A673 (cell line): ENCODE measurements at regions not wholly inside any gene's neighbourhood (a gene's known extent, or its start where the extent isn't known, plus 50 kb on each side); places are given as distances from the start of the nearest gene placed in this dataset.

Source experiments
- EZH2 ChIP-seq: fragments of 200-600 bp; sonication (generic); IDR thresholded peaks from 2 replicates; pipeline ENCODE4 v1.6.1; 2017; ENCODE audit warnings: borderline replicate concordance, low read depth, mild to moderate bottlenecking, mixed read lengths, antibody characterized with exemption, low read length; ENCODE audit not compliant: poor library complexity, severe bottlenecking
- TF ChIP-seq, protein P1 (sequence below): fragments of 300-800, 200-600 bp; sonication (generic); conservative IDR thresholded peaks from 2 replicates; pipeline ENCODE4 v1.5.1; 2017; ENCODE audit warnings: low read depth, mild to moderate bottlenecking, antibody characterized with exemption, low read length, moderate library complexity, mixed read lengths

DNA sequence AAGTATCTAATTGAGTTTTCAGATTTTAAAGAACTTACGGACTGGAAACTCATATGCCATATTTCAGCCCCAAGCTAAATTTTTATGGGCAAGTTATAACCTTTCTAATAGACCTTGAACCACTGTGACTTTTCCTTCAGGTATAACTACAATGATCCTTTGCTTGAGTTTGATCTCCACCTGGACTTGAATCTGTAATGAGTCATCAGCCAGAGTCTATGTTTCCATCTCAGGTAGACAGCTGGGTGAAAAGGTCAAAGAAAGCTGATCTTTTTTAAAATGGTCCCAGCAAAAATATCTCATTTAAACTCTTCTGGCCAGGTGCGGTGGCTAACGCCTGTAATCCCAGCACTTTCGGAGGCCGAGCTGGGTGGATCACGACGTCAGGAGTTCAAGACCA lies 88.4 kb upstream of the SGK1 start:
- TF ChIP-seq, protein P1, sequence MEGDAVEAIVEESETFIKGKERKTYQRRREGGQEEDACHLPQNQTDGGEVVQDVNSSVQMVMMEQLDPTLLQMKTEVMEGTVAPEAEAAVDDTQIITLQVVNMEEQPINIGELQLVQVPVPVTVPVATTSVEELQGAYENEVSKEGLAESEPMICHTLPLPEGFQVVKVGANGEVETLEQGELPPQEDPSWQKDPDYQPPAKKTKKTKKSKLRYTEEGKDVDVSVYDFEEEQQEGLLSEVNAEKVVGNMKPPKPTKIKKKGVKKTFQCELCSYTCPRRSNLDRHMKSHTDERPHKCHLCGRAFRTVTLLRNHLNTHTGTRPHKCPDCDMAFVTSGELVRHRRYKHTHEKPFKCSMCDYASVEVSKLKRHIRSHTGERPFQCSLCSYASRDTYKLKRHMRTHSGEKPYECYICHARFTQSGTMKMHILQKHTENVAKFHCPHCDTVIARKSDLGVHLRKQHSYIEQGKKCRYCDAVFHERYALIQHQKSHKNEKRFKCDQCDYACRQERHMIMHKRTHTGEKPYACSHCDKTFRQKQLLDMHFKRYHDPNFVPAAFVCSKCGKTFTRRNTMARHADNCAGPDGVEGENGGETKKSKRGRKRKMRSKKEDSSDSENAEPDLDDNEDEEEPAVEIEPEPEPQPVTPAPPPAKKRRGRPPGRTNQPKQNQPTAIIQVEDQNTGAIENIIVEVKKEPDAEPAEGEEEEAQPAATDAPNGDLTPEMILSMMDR, result no peak
- TF ChIP-seq EZH2, result no peak
